Right lobe of liver (tissue), 6 donors: ENCODE measurements at regions not wholly inside any gene's neighbourhood (a gene's known extent, or its start where the extent isn't known, plus 50 kb on each side); places are given as distances from the start of the nearest gene placed in this dataset.

Experiments used
- ATAC-seq, 4 donors: fragments of 200-7000 bp; cut with Tn5 transposase; one replicate each; pipeline ENCODE4 v1.9.1; 2020; ENCODE audit warnings: mild to moderate bottlenecking in 4 of 4, moderate library complexity in 4 of 4
- DNase-seq, 3 donors: peaks; one replicate each; pipeline ENCODE4 v3.0.0-alpha.2; 2020
- H3K27ac ChIP-seq, 3 donors: fragments of 200-600 bp; one replicate each; pipeline ENCODE4 v1.8.0; 2022
- H3K27me3 ChIP-seq, 2 donors: fragments of 200-600 bp; one replicate each; pipeline ENCODE4 v1.8.0; 2022
- H3K36me3 ChIP-seq, 4 donors: fragments of 200-600 bp; sonication (generic) in 1 of 4; one replicate each; pipeline versions ENCODE4 v1.5.1 to v1.8.0; 2017 to 2022; ENCODE audit warnings: control low read depth in 1 of 4
- H3K4me1 ChIP-seq, 4 donors: fragments of 200-600 bp; sonication (generic) in 1 of 4; one replicate each; pipeline versions ENCODE4 v1.5.1 to v1.8.0; 2017 to 2022; ENCODE audit warnings: control low read depth in 1 of 4
- H3K4me3 ChIP-seq, 3 donors: fragments of 200-600 bp; one replicate each; pipeline ENCODE4 v1.8.0; 2022
- H3K9me3 ChIP-seq, 4 donors: fragments of 200-600 bp; sonication (generic) in 1 of 4; one replicate each; pipeline versions ENCODE4 v1.5.1 to v1.8.0; 2017 to 2022; ENCODE audit warnings: control low read depth in 1 of 4
- POLR2A ChIP-seq: fragments of 450-650 bp; IDR thresholded peaks from one replicate; pipeline ENCODE4 v1.6.1; 2017; ENCODE audit warnings: antibody characterized with exemption, mild to moderate bottlenecking
- WGBS: methylation state at CpG from one replicate; pipeline ENCODE4 v1.1.6; 2018; ENCODE audit warnings: low coverage, low lambda C conversion rate; ENCODE audit not compliant: insufficient coverage; ENCODE audit errors: missing lambda C conversion rate; 5-methylcytosine and 5-hydroxymethylcytosine counted together
- intact Hi-C, 2 donors: fragments of 100-400 bp; cut with DNase I; formaldehyde crosslinking; loops; one replicate each; pipeline versions ENCODE4 v1.11.2 to v1.14.1; 2022
- TF ChIP-seq, protein P1 (sequence below), 4 donors: fragments of 200-600 bp in 3 of 4; fragments of 450-650 bp in 1 of 4; IDR thresholded peaks; one replicate each; pipeline versions ENCODE4 v1.5.1 to v1.8.0; 2016 to 2022; ENCODE audit warnings: antibody characterized with exemption in 4 of 4, mild to moderate bottlenecking in 2 of 4
- donor health status: DM: no; HTN: yes; CAD: no.
- donor health status: DM: no; HTN: no; CAD: no.
- donor health status: DM: no; HTN: no; CAD: no.
- donor health status: DM: no; HTN: yes; CAD: no.
- donor health status: DM: no; HTN: yes; CAD: no.

DNA sequence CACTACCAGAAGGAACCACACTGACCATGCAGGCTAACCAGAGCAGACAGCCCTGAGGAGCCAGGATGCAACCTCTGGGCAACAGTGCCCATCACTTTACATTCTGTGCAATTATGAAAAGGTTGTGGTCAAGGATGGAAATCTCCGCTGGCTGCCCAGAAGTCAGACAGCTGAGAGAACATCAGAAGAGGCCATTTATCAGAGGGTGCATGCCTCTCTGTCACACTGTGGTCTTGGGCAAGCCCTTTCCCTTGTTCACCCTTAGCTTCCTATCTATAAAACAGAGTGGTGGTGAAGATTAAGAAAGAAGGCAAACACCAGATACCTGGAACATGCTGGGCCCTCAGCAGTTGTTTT is 120.7 kb upstream of the GDF10 start:
- Histone ChIP-seq H3K4me3 (no peak overlapping the region), H3K4me1 (no peaks in the 10 kb centered on the region), H3K27ac (no peak overlapping the region), H3K27me3 (no peaks in the 10 kb centered on the region), H3K36me3 (no peaks in the 10 kb centered on the region), H3K9me3 (no peaks in the 10 kb centered on the region)
- WGBS = 100% methylated on average over 1 of the region's 1 CpG
- peak in 1 of 4 donors; percentile 21 for ATAC-seq
- no peak for DNase-seq
- intact Hi-C loops = no loop called here
- no peak for TF ChIP-seq POLR2A
- TF ChIP-seq, protein P1, sequence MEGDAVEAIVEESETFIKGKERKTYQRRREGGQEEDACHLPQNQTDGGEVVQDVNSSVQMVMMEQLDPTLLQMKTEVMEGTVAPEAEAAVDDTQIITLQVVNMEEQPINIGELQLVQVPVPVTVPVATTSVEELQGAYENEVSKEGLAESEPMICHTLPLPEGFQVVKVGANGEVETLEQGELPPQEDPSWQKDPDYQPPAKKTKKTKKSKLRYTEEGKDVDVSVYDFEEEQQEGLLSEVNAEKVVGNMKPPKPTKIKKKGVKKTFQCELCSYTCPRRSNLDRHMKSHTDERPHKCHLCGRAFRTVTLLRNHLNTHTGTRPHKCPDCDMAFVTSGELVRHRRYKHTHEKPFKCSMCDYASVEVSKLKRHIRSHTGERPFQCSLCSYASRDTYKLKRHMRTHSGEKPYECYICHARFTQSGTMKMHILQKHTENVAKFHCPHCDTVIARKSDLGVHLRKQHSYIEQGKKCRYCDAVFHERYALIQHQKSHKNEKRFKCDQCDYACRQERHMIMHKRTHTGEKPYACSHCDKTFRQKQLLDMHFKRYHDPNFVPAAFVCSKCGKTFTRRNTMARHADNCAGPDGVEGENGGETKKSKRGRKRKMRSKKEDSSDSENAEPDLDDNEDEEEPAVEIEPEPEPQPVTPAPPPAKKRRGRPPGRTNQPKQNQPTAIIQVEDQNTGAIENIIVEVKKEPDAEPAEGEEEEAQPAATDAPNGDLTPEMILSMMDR (IDR thresholded peaks at IDR 0.05) = no peak

DNA sequence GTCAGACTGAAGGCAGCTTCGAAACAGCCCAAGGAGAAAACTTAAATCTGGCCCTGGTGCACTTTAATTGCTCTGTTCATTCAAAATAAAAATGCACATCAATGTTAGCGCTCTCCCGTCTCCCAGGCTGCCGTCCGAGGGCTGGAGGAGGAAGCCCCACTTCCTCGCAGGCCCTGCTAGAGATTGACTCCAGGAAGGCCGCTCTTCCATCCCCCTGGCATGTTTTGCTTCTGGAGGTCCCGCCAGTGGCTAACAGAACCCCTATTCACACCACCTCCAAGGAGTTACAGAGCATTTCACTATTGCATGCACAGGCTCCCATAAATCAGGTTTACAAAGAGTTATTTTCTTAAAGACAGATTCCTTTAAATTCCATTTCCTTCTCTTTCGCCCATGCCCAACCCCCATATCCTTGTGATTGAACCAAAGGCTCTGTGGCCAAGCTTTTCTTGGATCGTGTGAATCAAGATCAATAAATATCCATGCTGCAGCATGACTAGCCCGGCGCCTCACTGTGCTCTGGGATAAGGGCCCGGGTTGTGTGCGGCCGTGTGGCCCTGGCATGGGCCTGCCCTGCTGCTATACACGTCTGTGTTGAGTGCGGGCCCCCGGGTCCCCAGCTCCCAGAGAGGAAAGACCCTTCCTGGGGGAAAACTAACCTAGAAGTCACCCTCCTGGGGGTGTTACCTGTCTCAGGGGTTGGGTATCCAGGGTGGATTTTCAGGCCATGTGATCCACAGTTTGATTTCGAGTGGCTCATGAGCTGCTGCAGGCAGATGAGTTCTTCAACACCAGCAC is 118.7 kb upstream of the GDF10 start:
- no peaks in the 10 kb centered on the region for H3K9me3 ChIP-seq
- H3K4me1 ChIP-seq = no peaks in the 10 kb centered on the region
- no peaks in the 10 kb centered on the region for H3K27me3 ChIP-seq
- peak in 1 of 4 donors; percentile 14 for ATAC-seq
- no peak overlapping the region for H3K27ac ChIP-seq
- no peaks in the 10 kb centered on the region for H3K36me3 ChIP-seq
- peak in 1 of 3 donors; percentile 49 for DNase-seq
- TF ChIP-seq POLR2A = no peak
- TF ChIP-seq, protein P1 (IDR thresholded peaks at IDR 0.05) = no peak
- 94% methylated on average over 11 of the region's 19 CpGs for WGBS
- intact Hi-C loops = no loop called here
- H3K4me3 ChIP-seq = no peak overlapping the region

DNA sequence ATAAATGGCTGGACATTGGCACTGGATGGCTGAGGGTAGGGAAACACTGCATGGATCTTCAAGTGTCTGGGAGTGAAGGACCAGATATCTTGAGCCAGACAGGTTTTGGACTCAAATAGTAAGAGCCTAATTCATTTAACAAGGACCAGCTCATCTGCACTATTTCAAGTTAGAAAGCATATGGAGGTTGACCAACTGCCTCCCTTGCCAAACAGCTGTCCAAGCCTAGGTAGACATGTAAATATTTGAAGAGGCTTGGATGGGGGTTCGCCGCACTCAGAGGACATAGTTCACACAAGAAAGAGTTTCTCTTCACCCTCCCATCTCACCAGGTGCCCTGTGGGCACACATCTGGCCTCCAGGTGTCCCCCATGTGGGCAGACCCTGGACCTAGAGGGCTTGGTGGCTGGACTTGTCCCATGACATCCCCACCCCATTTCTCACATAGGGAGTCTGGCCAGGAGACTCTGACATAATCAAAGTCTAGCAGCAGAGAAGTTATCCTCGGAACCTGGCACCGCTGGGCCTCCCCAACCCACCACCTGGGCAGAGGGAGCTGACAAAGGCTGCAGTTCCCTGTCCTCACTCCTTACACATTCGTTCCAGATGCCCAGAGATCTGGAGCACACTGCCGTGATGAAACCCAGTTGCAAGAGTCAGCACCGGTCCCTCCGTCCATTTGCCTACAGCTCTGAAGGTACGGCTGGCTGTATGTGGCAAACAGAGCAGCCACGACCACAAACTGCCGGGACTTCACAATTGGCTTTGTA is 116.9 kb upstream of the GDF10 start:
- 78% methylated on average over 5 of the region's 11 CpGs for WGBS
- Histone ChIP-seq H3K4me3 (no peak overlapping the region), H3K36me3 (no peaks in the 10 kb centered on the region), H3K9me3 (no peaks in the 10 kb centered on the region), H3K27ac (no peak overlapping the region), H3K27me3 (no peaks in the 10 kb centered on the region), H3K4me1 (no peaks in the 10 kb centered on the region)
- intact Hi-C loops = no loop called here
- peak in 3 of 4 donors; percentile 9 to 75 (median 25) for ATAC-seq
- TF ChIP-seq, protein P1 (IDR thresholded peaks at IDR 0.05) = no peak
- no peak for TF ChIP-seq POLR2A
- peak in 1 of 3 donors; percentile 49 for DNase-seq

DNA sequence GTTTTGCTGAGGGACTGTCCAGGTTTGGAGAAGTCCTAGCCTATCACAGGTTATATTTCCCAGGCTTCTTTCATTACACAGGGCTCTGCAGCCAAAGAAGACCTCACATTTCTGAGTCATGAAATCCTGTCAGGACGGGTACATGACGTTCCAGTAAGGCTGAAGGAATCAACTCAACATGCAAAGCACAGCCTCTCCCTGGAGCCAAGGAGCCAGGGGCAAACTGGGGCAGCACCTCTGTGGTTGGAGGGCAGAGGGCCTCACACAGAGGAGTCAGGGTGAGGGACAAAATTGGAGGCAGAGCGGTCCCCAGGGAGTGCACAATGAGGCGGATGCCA is 116.3 kb upstream of the GDF10 start:
- no peaks in the 10 kb centered on the region for H3K4me1 ChIP-seq
- intact Hi-C loops = no loop called here
- no peak overlapping the region for H3K27ac ChIP-seq
- H3K36me3 ChIP-seq = no peaks in the 10 kb centered on the region
- no peak overlapping the region for H3K4me3 ChIP-seq
- H3K9me3 ChIP-seq = no peaks in the 10 kb centered on the region
- H3K27me3 ChIP-seq = no peaks in the 10 kb centered on the region
- ATAC-seq (no peak), DNase-seq (no peak)
- TF ChIP-seq POLR2A = no peak
- TF ChIP-seq, protein P1 (IDR thresholded peaks at IDR 0.05) = no peak
- 100% methylated on average over 1 of the region's 4 CpGs for WGBS
